Hepatocyte (in vitro differentiated cells): ENCODE measurements at regions not wholly inside any gene's neighbourhood (a gene's known extent, or its start where the extent isn't known, plus 50 kb on each side); places are given as distances from the start of the nearest gene placed in this dataset.

Experiments used
- DNase-seq: peaks from one replicate; pipeline ENCODE4 v3.0.0-alpha.2; 2016; ENCODE audit warnings: low spot score
- H2AFZ ChIP-seq: fragments of 200-600 bp; sonication (generic); 2 replicates; pipeline ENCODE4 v1.6.0; 2016; ENCODE audit warnings: antibody characterized with exemption, mild to moderate bottlenecking
- H3K27ac ChIP-seq: fragments of 200-600 bp; sonication (generic); 2 replicates; pipeline ENCODE4 v1.5.1; 2016; ENCODE audit warnings: mild to moderate bottlenecking
- H3K27me3 ChIP-seq: fragments of 200-600 bp; sonication (generic); 2 replicates; pipeline ENCODE4 v1.6.1; 2016
- H3K36me3 ChIP-seq: fragments of 200-600 bp; sonication (generic); replicated peaks from 2 replicates; pipeline ENCODE4 v1.5.1; 2016; ENCODE audit warnings: low read depth; ENCODE audit not compliant: insufficient read depth
- H3K4me1 ChIP-seq: fragments of 200-600 bp; sonication (generic); 2 replicates; pipeline ENCODE4 v1.5.1; 2016; ENCODE audit warnings: mild to moderate bottlenecking, moderate library complexity; ENCODE audit not compliant: insufficient read depth
- H3K4me2 ChIP-seq: fragments of 200-600 bp; sonication (generic); 2 replicates; pipeline ENCODE4 v1.6.0; 2016
- H3K4me3 ChIP-seq: fragments of 200-600 bp; sonication (generic); 2 replicates; pipeline ENCODE4 v1.5.1; 2016; ENCODE audit warnings: mild to moderate bottlenecking
- H3K79me2 ChIP-seq: fragments of 200-600 bp; sonication (generic); 2 replicates; pipeline ENCODE4 v1.6.0; 2017; ENCODE audit warnings: mild to moderate bottlenecking
- H3K9me2 ChIP-seq: fragments of 200-600 bp; sonication (generic); replicated peaks from 2 replicates; pipeline ENCODE4 v1.6.0; 2017; ENCODE audit warnings: mild to moderate bottlenecking; ENCODE audit not compliant: insufficient read depth
- H3K9me3 ChIP-seq: fragments of 200-600 bp; sonication (generic); 2 replicates; pipeline ENCODE4 v1.5.1; 2016; ENCODE audit warnings: low read depth, mild to moderate bottlenecking
- H4K20me1 ChIP-seq: fragments of 200-600 bp; sonication (generic); 2 replicates; pipeline ENCODE4 v1.6.0; 2016; ENCODE audit warnings: mild to moderate bottlenecking; ENCODE audit not compliant: insufficient read depth, poor library complexity, severe bottlenecking
- EZH2 ChIP-seq: fragments of 200-600 bp; sonication (generic); IDR thresholded peaks from 2 replicates; pipeline ENCODE4 v1.6.1; 2016; ENCODE audit warnings: antibody characterized with exemption, mild to moderate bottlenecking, borderline replicate concordance
- EZH2phosphoT487 ChIP-seq: fragments of 200-600 bp; sonication (generic); IDR thresholded peaks from one replicate; pipeline ENCODE4 v1.6.1; 2018; ENCODE audit warnings: antibody characterized with exemption, mild to moderate bottlenecking, low read depth, moderate library complexity; ENCODE audit not compliant: unreplicated experiment, severe bottlenecking
- WGBS: methylation state at CpG from one replicate; pipeline ENCODE4 v1.1.6; 2016; ENCODE audit warnings: low lambda C conversion rate; ENCODE audit errors: missing lambda C conversion rate; 5-methylcytosine and 5-hydroxymethylcytosine counted together
- TF ChIP-seq, protein P1 (sequence below): fragments of 200-600 bp; sonication (generic); IDR thresholded peaks from 2 replicates; pipeline ENCODE4 v1.5.1; 2016; ENCODE audit warnings: antibody characterized with exemption, mild to moderate bottlenecking; ENCODE audit not compliant: poor library complexity

DNA sequence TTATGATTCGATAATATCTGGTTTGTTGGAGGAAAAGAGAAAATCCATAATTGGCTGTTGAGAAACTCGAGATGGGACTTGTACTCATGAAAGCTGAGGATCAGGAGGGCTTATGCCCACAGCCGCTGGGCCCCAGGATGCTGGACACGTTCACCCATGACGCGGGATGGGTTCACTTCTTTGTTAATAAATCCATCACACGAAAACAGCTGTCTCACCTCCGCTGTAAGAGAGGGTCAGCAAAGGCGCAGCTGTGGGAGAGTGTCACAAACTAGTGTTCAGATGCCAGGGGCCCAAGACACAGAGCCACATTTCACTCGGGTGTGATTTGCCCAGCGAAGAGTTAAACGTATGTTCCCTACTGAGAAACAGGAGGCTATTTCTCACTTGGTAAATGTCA lies 315.1 kb downstream of the THBS2 start:
- no peak for DNase-seq
- Histone ChIP-seq H3K9me2 (no peaks in the 10 kb centered on the region), H3K27ac (no peak overlapping the region), H3K4me1 (no peaks in the 10 kb centered on the region), H3K27me3 (no peaks in the 10 kb centered on the region), H3K4me3 (no peak overlapping the region), H4K20me1 (no peaks in the 10 kb centered on the region), H3K4me2 (no peak overlapping the region), H3K9me3 (no peaks in the 10 kb centered on the region), H2AFZ (no peak overlapping the region), H3K79me2 (no peaks in the 10 kb centered on the region), H3K36me3 (no peaks in the 10 kb centered on the region)
- no peak for TF ChIP-seq EZH2phosphoT487
- TF ChIP-seq EZH2: no peak
- TF ChIP-seq, protein P1, sequence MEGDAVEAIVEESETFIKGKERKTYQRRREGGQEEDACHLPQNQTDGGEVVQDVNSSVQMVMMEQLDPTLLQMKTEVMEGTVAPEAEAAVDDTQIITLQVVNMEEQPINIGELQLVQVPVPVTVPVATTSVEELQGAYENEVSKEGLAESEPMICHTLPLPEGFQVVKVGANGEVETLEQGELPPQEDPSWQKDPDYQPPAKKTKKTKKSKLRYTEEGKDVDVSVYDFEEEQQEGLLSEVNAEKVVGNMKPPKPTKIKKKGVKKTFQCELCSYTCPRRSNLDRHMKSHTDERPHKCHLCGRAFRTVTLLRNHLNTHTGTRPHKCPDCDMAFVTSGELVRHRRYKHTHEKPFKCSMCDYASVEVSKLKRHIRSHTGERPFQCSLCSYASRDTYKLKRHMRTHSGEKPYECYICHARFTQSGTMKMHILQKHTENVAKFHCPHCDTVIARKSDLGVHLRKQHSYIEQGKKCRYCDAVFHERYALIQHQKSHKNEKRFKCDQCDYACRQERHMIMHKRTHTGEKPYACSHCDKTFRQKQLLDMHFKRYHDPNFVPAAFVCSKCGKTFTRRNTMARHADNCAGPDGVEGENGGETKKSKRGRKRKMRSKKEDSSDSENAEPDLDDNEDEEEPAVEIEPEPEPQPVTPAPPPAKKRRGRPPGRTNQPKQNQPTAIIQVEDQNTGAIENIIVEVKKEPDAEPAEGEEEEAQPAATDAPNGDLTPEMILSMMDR: no peak
- WGBS: 80% methylated on average over 12 of the region's 12 CpGs

DNA sequence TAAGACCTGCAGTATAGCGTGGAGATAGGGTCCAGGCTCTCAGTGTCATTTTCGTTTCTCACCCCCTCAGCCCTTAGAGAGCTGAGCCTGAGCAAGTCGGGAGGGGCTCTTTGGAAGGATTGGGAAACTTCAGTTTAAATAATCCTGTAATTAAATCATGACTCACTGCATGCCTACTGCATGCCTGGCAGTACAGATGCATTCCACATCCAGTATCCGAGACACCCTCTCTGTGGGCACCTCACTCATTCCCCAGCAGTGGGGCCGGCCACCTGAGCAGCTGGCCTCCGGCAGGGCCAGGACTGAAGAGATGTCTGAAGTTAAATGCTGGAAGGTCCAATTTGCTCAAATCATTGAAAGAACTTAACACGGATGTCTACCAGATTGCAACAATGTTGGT lies 316.6 kb downstream of the THBS2 start:
- H3K9me3 ChIP-seq: no peaks in the 10 kb centered on the region
- 69% methylated on average over 7 of the region's 7 CpGs for WGBS
- no peaks in the 10 kb centered on the region for H3K9me2 ChIP-seq
- no peak overlapping the region for H3K4me2 ChIP-seq
- H4K20me1 ChIP-seq: no peaks in the 10 kb centered on the region
- no peak for DNase-seq
- H3K4me1 ChIP-seq: no peaks in the 10 kb centered on the region
- no peaks in the 10 kb centered on the region for H3K36me3 ChIP-seq
- no peaks in the 10 kb centered on the region for H3K27me3 ChIP-seq
- H2AFZ ChIP-seq: no peak overlapping the region
- H3K4me3 ChIP-seq: no peak overlapping the region
- no peaks in the 10 kb centered on the region for H3K79me2 ChIP-seq
- TF ChIP-seq EZH2phosphoT487: no peak
- TF ChIP-seq, protein P1: no peak
- TF ChIP-seq EZH2: no peak
- no peak overlapping the region for H3K27ac ChIP-seq

DNA sequence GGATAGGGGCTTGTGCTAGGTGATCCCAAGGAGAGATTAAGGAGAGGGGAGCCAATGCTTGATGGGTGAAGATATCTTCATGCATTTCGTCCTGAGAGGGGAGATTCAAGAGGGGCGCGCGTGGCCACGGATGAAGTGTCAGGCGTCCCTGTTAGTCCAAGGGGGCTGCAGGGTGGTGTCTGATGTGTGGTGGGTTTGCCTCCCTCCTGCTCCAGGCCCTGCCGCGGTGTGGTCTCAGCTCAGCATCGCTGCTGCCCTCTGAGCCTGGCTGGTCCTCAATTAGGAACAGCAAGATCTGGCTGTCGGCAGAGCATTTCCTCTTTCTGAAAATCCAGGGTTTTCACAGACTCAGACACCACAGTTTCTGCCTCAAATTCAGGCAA lies 318.0 kb downstream of the THBS2 start:
- no peak overlapping the region for H2AFZ ChIP-seq
- TF ChIP-seq, protein P1: no peak
- TF ChIP-seq EZH2phosphoT487: no peak
- no peak for TF ChIP-seq EZH2
- H3K36me3 ChIP-seq: no peaks in the 10 kb centered on the region
- no peak overlapping the region for H3K4me2 ChIP-seq
- H3K9me3 ChIP-seq: no peaks in the 10 kb centered on the region
- WGBS: 85% methylated on average over 10 of the region's 10 CpGs
- H4K20me1 ChIP-seq: no peaks in the 10 kb centered on the region
- no peak for DNase-seq
- no peak overlapping the region for H3K27ac ChIP-seq
- H3K27me3 ChIP-seq: no peaks in the 10 kb centered on the region
- H3K79me2 ChIP-seq: no peaks in the 10 kb centered on the region
- no peaks in the 10 kb centered on the region for H3K9me2 ChIP-seq
- no peak overlapping the region for H3K4me3 ChIP-seq
- no peaks in the 10 kb centered on the region for H3K4me1 ChIP-seq
